Right lung (tissue), 2 donors: ENCODE measurements at regions not wholly inside any gene's neighbourhood (a gene's known extent, or its start where the extent isn't known, plus 50 kb on each side); places are given as distances from the start of the nearest gene placed in this dataset.

Source experiments
- DNase-seq, 2 donors: peaks; one replicate each; pipeline ENCODE4 v3.0.0-alpha.2; 2013

GRCh38 chr18:46265196-46266156 is 161.3 kb downstream of the HAUS1 start:
- no peak for DNase-seq

DNA sequence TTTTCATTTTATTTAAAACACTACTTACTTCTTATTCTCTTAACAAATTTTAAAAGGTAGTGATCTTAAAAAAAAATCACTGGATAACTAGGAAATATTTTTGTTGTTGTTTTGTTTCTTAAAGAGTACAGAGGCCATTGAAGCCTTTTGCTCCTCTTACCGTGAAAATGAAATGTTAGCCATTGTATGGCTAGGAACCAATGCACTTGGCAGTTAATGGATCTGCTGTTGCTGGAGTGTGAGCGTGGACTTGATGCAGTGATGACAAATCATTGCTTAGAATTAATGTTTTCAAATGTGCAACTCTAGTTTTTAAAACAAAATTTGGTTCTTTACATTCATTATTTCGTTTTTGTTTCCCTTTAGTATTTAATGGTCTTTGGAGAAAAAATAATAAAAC is 162.3 kb downstream of the HAUS1 start:
- DNase-seq = no peak

DNA sequence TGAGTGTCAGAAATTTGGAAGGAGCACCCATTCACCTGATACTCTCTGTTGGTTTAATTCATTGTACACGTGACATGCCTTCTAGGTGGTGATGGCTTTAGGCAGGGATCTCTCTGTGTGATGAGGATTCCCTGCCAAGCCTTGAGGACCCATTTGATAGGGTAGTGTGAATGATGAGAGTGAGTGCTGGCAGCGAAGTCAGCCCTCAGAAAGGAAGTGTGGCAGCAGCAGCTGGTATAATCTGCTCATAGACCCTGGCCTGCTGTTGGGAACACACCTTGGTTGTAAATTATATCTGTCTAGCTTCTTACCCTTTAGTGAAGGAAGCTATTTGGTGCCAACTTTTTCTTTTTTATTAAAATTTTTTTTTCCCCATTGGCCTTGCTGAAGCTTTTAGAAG is 164.5 kb downstream of the HAUS1 start:
- no peak for DNase-seq

DNA sequence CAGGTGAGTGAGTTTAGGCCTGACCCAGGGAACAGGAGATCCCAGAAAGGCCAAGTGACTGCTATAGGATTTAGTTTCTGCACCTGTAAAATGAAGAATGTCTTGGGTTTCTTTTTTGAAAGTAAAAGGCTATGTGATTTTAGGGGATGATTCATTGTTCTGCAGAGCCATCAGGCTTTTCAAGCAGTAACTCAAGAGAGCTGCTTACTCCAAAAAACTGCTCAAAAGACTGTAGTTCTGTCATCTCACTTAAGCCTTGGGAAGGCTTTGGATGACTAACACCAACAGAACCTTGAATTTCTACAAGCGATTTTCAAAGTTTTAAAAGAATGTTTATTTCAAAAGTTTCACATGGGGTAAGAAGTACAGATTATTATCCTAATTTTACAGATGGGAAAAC is 165.1 kb downstream of the HAUS1 start:
- DNase-seq = no peak

DNA sequence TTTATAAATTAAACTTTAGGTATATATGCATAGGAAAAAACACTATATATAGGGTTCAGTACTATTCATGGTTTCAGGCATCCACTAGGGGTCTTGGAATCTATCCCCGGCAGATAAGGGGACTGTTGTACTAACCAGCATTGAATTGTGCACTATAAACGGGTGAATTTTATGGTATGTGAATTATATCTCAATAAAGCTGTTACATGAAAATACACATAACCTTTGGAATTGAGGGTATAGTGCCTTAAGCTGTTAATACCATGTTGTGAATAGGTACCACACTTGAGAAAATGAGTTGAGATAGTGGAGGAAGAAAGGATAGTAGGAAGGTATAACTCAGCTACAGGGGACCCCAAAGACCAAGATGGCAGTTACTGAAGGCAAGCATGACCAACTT is 167.3 kb downstream of the HAUS1 start:
- no peak for DNase-seq

- DNase-seq = no peak
These were observed 169.7 kb downstream of the HAUS1 start for GRCh38 chr18:46273861-46274260.

DNA sequence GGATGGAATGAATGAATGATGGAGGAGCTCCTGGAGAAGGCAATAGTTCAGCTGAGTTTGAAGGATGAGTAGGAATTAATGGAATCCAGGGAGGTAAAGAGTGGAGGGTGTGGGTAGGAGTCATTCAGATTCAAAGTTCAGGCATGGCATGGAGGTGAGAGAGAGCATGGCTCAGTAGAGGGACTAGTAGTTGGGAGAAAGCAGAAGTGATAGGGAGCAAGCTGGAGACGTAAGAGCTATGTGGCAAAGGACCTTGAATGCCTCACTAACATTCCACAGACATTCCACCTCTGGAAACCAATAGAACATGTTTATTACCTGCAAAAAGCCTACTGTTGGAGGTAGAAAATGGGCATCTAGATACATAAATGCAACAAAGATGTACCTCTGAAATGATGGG is 170.1 kb downstream of the HAUS1 start:
- DNase-seq = no peak

GRCh38 chr18:46275370-46275769 is 171.2 kb downstream of the HAUS1 start:
- no peak for DNase-seq

DNA sequence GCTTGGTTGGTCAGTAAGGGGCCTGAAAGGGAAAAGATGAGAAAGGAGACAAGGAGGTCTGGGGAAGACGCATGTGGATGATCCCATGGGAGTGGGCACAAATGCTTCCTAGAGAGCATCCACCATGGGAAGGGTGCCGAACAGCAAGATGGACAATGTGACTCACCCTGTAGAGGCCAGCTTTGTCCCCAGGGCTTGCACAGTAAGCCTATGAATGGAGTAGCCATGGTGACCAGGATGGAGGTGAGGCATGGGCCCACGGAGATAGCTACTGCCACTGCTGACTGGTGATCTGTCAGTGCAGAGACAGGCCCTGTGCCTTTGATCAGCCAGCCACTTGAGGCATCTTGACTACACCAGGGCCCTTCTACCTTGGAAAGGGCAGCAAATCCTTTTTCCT is 172.6 kb downstream of the HAUS1 start:
- no peak for DNase-seq

DNA sequence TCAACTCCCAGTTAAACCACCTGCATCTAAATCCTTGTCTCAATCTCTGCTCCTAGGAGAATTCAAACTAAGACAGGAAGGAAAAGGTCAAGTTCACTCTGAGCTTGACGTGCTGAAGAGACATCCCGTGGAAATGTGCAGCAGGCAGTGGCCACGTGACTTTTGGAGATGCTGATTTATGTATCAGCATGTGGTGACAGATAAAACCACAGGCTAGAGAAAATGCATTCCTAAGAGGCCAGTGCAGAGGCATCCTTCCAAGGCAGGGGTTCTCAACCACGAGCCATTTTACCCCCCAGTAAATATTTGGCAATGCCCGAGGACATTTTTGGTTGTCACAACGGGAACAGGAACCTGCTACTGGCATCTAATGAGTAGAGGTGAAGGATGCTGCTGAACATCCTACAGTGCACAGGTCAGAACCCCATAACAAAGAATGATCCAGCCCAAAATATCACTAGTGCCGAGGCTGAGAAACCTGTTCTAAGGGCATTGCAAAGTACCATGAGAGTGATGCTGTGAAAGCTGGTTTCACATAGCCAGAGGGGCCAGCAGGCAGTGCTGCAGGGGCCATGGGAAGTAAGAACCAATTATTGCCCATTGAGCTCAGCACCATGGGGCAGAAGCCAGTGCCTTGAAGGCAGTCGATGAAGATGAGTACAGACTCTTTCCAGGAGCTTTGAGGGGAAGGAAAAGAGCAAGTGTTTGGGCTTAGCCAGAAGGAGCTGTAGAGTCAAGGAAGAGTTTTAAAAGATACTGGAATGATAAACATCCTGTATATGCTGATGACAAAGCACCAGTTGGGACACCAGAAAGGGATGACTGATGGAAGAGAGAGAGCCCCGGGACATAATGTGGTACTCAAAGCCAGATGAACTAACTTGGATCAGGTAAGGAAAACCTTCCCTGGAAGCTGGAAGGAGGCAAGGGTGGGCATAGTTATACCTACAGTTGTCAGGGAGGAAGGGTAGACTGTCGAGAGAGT is 174.6 kb downstream of the HAUS1 start:
- DNase-seq = no peak

- DNase-seq = no peak
These were observed 175.5 kb downstream of the HAUS1 start for GRCh38 chr18:46279673-46280072.

- DNase-seq = peak; percentile 55 to 69
These were observed 177.3 kb downstream of the HAUS1 start for GRCh38 chr18:46281185-46282176.

GRCh38 chr18:46282177-46282570 is 178.0 kb downstream of the HAUS1 start:
- DNase-seq = no peak

DNA sequence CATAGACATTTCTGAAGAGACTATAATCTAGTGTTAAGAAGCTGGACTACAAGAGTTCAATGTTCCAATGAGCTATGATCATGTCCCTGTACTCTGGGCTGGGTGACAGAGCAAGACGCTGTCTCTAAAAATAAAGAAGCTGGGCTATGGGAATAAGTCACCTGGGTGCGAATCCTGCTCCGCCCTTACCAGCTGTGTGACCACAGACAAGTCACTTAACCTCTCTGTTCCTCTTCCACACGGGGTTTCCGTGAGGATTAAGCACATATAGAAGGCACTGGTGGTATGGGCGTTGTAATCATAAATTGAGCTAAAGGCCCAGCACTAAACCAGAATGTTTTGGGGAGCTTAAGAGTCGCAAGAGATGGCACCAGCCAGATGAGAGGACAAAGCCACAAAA is 178.5 kb downstream of the HAUS1 start:
- no peak for DNase-seq

- no peak for DNase-seq
These were observed 179.1 kb downstream of the HAUS1 start for GRCh38 chr18:46283268-46283667.

- DNase-seq = no peak
These were observed 179.7 kb downstream of the HAUS1 start for GRCh38 chr18:46283895-46284295.

GRCh38 chr18:46289463-46289862 is 185.3 kb downstream of the HAUS1 start:
- no peak for DNase-seq

GRCh38 chr18:46289931-46290330 is 185.7 kb downstream of the HAUS1 start:
- DNase-seq = no peak

GRCh38 chr18:46290440-46291020 is 186.3 kb downstream of the HAUS1 start:
- no peak for DNase-seq

- DNase-seq = no peak
These were observed 187.0 kb downstream of the HAUS1 start for GRCh38 chr18:46291149-46291548.

DNA sequence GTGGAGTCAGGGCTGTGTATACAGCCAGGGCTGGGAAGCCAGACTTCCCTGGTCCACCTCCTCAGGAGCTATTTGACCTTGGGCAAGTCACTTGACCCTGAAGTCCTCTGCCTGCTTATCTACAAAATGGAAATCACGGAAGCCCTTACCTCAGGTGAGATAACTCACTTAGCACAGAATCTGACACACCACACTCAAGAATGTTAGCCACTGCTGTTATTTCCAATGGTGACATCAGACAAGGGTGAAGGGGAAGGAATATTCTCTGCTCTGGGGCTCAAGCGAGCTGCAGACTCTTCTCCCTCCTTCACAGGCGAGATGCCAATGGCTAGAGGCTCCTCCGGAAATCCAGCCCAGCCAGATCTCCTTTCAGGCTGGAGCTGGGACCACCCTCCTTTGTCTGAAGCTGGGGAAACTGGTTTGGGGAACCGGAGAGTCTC is 189.6 kb downstream of the HAUS1 start:
- DNase-seq = no peak
